Stimulated activated CD4-positive, alpha-beta T cell treated with anti-CD3 and anti-CD28 coated beads, Interleukin-1b, Interleukin-23, amount 100 ng/mL, for 1 hour (primary cell): ENCODE measurements at regions not wholly inside any gene's neighbourhood (a gene's known extent, or its start where the extent isn't known, plus 50 kb on each side); places are given as distances from the start of the nearest gene placed in this dataset.

Source experiments
- DNase-seq, 2 donors: peaks; one replicate each; pipeline ENCODE4 v3.0.0-alpha.2; 2020; ENCODE audit warnings: low read depth in 2 of 2

DNA sequence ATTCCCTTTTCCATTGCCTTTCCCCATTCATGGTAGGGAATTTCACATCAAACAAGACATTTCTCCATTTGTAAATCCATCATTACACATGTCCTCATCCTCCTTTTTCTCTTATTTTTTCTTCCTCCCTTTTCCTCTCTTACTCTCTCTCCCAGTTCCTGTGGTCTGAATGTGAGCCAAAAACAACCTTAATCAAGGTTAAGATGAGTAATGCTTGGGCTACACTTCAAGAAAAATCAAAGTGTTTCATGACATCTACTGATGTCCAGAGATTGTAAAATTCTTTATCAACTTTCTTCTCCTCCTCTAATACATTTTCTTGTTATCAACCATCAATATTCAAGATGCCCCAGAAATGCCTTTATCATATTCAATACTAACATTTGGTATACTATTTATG is 172.5 kb upstream of the PRNP start:
- no peak for DNase-seq

- DNase-seq: no peak
Observed at GRCh38 chr20:4512891-4513550, 173.2 kb upstream of the PRNP start.

DNA sequence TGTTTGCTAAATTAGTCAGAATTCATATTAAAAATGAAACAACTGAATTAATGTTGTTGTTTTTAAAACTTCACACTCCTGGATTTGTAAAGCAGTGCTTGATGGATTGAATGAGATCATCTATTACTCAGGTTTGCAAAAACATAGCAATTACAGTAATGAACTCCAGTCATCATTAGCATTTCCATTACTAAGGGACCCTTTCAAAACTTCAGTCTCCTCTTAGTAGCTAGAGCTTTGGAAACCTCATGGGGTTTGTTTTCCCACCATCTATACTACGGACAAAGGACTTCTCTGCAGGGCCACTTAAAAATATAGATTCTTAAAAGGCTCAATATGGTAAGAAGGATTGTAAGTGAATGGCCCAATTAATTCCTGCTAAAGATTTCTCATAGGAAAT is 174.5 kb upstream of the PRNP start:
- DNase-seq: no peak

DNA sequence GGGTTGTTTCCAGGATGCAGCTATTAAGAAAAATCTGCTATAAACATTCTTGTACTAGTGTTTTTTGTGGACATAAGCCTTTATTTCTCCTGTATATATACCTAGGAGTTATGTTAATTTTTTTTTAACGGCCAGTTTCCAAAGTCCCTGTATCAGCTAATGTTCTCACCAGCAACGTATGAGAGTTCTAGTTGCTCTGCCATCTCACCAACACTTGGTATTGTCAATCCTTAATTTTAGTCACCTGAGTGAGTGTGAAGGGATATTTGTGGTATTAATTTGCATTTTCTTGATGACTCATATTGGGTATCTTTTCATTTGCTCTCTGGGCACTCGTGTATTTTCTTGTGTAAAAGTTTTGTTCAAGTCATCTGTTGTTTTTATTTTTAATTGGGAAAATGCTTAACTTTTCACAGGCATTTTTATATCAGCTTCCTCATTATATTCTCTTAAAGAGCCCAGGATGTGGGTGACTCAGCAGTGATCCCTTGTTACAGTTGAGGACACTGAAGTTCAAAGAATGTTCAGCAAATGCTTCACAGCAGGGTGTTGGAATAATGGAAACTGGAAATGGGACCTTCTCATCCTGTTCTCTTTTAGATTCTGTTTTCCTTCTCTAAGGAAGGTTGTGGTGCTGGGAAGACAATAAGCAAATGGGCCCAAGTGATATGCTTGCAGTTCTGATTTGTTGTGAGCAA is 176.3 kb upstream of the PRNP start:
- DNase-seq: no peak

- DNase-seq: no peak
Observed at GRCh38 chr20:4508773-4509172, 177.5 kb upstream of the PRNP start.

DNA sequence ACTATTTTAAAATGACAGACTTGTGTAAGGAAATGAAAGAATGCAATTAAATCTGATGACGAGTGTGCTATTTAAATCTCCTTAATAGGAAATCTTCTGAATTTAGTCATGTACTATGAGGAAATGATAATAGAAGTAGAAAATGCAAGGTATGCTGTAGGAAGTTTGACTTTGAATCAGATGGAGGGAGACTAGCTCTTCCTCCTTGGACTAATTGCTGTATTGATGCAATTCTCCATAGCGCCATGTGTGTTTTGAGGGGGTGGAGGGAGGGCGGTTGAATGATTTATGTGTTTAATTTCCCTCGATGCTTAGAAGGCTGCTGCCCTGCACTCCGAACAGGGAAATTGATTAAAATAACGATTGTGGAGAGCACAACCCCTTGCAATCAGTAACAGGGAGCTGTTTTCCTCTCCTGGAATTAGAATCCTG is 179.0 kb upstream of the PRNP start:
- no peak for DNase-seq

DNA sequence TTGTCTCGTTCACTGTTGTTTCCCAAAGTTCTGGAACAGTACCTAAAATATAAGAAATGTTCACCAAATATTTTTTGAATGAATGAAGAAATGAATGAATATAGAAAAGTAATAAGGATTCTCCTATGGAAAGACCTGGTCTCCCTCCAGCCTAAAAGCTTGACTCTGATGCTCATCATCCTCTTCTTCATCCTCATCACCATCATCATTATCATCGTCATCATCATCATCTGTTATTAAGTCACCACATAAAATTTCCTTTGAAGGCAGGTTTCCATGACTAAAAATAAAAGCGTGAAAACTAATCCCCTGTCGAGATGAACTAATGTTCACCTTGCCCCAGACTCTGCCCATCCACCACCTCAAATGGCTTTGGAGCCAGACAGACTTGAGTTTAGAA is 181.4 kb upstream of the PRNP start:
- no peak for DNase-seq

DNA sequence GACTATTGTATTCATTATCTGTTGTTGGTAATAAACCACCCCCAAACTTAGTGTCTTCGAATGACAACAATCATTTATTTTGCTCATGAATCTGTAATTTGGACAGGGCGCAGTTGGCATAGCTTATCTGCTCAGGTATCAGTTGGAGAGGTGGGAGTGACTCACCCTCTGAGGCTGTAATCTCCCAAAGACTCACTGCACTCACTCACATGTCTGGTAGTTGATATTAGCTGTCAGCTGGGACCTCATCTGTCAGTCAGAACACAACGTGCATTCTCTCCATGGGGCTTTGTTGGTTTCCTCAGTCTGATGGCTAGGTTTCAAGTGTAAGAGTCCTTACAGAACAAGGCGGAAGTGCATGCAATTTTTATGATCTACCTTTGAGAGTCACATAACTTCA is 183.5 kb upstream of the PRNP start:
- no peak for DNase-seq

- no peak for DNase-seq
Observed at GRCh38 chr20:4493386-4493785, 192.9 kb upstream of the PRNP start.

GRCh38 chr20:4491643-4492042 is 194.6 kb upstream of the PRNP start:
- DNase-seq: no peak

DNA sequence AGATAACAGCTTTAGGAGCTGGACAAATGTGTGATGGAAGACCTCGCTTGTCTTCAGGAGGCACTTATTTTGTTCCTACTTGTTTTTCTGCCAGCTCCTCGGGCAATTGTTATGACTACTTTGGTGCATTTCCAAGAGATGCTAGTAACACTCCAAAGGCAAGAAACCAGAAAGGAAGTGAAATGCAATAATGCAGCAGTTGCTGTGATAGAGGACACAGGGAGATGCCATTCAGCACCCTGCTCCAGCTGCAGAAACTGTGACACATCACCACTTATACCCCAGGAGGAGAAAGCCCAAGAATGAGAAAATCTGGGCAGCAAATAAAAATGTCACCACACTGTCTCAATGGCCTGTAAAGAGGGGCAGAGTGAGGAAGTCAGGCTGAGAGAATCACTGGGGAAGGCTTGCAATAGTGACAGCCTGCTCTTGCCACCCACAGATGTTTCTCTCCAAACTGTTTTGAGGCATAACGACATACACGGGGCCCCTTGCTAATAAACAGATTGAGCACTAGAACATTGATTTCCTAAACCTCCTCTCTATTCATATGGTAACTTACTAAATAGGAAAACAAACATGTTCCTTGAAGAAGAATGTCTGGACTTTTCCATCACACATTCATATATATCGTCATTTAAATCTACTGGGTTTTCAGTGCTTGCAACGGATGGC is 195.5 kb upstream of the PRNP start:
- no peak for DNase-seq

- DNase-seq: no peak
Observed at GRCh38 chr20:4490045-4490444, 196.2 kb upstream of the PRNP start.

DNA sequence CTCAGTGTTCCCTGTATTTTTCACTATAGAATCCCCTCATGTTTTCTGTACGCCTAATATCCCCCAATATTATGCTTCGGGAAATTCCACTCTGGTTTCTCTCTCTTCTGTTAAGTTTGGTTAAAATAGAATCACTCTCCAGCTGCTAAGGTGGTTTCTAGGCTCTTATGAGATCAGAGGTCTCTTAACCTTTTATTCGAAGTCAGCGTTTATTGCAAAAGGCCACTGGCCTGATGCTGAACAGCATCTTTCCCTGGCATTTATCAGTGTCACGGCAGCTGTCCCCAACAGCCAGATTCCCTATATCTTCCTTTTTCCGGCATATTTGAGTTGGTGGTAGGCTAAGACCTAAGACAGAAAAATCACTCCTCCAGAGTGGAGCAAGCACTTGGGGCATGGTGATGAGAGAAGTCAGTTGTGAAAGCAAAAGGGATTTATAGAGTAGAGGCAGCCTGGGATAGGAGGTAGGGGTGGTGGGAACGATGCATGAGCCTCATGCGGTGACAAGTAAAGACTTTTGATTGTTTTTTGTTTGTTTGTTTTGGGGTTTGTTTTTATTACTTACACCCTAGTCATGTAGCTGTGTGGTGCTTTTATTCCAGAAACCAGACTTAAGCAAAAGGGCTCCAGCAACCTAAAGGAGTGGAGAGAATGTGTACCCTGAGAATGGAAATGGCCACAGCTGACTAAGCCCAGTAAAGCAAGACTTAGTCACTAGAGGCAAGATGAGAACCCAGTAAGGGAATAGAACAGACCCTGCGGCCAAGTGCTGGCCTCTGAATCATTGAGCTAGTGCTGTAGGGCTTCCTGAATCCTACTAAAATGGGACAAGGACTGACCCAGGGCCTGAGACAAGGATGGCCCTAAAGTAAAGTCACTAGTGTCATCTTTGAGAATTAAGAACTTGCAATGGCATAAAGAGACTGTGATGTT is 197.6 kb upstream of the PRNP start:
- no peak for DNase-seq

GRCh38 chr20:4484379-4484997 is 201.8 kb upstream of the PRNP start:
- DNase-seq: no peak

DNA sequence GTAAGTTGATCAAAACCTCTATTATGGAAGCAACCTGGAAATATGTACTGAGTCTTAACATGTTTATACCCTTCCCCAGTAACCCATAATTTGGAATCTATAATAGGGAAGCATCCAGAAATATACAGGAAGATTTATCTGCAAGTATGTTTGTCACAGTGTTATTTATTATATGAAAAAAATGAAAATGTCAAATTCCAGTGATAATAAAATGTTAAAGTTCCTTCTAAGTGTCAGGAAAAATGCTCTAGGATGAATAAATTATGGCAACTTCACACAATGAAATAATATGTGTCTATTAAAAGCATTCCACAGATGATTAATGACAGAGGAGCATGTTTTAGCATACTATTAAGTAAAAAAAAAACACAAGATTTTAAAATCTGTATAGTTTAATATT is 202.3 kb upstream of the PRNP start:
- DNase-seq: no peak

DNA sequence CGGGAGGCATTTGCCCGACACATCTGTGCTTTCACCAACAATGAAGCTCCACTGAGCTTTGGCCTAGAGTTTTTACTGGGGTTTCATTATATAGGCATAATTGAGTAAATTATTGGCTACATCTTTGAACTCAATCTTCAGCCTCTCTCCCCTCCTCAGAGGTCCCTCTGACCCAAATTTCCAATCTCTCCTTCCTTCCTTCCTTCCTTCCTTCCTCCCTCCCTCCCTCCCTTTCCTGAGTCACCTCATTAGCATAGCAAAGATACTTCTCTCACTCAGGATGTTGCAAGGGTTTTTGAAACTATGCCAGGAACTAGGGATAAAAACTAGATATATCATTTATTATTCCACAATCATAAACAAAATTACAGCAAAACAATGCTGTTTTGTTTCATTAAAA is 202.8 kb upstream of the PRNP start:
- no peak for DNase-seq

- DNase-seq: no peak
Observed at GRCh38 chr20:4480104-4480503, 206.2 kb upstream of the PRNP start.

GRCh38 chr20:4476903-4477500 is 209.3 kb upstream of the PRNP start:
- no peak for DNase-seq

GRCh38 chr20:4472906-4473305 is 213.3 kb upstream of the PRNP start:
- DNase-seq: no peak

GRCh38 chr20:4471221-4471620 is 215.0 kb upstream of the PRNP start:
- no peak for DNase-seq

GRCh38 chr20:4470375-4470774 is 215.9 kb upstream of the PRNP start:
- no peak for DNase-seq
